GM03348 (cell line): ENCODE measurements at regions not wholly inside any gene's neighbourhood (a gene's known extent, or its start where the extent isn't known, plus 50 kb on each side); places are given as distances from the start of the nearest gene placed in this dataset.

ENCODE experiments used
- DNase-seq: peaks from one replicate; pipeline ENCODE4 v3.0.0; 2012; ENCODE audit warnings: low spot score

GRCh38 chr2:16319551-16320121, 346.0 kb downstream of the CYRIA start:
- no peak for DNase-seq

DNA sequence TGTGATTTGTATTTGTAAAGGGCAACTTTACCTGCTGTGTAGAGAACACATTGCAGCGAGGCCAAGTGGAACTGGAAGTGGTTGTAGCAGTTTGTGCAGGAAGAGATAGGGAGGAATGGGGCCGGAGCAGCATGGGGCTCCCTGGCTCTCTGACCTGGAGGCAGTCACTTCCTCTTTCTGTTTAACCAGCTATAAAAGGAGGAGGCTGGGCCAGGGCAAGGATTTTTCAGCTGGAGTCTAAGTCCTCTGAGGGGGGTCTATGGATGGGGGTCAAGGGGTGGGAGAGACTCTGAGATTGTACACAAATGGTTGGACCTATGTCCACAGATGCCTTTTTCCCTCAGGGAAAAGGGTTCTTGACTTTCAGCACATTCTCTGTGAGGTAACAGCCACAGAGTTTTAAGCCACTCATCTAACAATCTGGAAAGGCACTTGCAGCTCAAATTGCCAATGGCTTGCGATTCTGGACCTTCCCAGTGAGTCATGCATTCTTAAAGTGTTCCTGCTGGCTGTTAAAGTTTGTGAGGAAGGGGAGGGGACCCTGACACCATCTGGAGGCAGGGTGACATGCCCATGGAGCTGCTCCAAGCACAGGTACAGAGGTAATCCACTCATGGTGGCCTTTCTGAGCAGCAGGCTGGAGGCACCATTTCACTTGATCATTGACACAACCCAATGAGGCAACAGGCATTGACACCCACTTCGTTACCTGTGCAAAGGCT, 347.0 kb downstream of the CYRIA start:
- no peak for DNase-seq

- no peak for DNase-seq
Measured at GRCh38 chr2:16318051-16318450, 347.6 kb downstream of the CYRIA start.

DNA sequence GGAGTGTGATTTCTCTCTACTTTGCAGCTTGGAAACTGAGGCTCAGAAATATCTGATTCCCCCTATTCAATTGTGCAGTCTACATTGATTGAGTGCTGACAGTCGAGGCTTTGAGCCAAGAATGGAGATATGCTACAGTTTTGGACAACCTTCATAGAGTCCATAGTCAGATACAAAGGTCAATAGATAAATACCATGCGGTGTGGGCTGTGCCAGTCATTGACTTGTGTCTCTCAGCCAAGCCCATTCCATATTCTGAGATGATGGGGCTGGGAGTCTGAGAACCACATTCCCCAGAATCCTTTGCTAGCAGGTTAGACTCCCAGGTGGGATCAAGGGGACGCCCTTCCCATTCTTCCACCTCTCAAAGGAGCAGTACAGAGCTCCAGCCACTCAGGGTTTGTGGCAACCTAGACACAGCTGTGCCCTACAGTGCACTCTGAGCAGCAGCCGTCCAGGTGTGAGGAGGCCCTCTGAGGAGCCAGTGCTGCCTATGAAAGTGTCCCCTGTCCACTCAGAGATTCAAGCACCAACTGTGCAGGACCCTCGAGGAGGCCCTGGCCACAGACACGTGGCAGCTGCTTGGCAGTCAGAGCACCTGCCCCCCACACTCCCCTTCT, 348.3 kb downstream of the CYRIA start:
- no peak for DNase-seq

GRCh38 chr2:16316456-16317210, 349.0 kb downstream of the CYRIA start:
- no peak for DNase-seq

GRCh38 chr2:16315908-16316307, 349.7 kb downstream of the CYRIA start:
- DNase-seq: no peak

GRCh38 chr2:16315458-16315835, 350.2 kb downstream of the CYRIA start:
- DNase-seq: no peak

- DNase-seq: no peak
Measured at GRCh38 chr2:16314691-16315457, 350.8 kb downstream of the CYRIA start.

DNA sequence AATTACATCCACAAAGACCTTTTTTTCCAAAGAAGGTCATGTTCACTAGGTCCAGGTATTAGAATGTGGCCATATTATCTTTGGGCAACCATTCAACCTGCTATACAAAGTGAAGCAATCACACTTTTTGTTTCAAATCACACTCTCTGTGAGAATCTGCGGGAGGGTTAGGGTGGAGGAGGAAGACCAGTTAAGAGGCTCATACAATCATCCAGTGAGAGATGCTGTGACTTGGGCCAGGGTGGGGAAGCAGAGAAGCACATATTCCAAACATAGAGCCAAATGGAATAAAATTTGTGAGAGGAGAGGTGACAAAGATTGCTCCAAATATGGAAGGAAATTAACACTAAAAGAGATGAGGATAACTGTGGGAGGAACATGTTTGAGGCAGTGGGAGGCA, 351.6 kb downstream of the CYRIA start:
- DNase-seq: no peak

GRCh38 chr2:16313235-16313975, 352.2 kb downstream of the CYRIA start:
- no peak for DNase-seq

GRCh38 chr2:16312771-16313170, 352.9 kb downstream of the CYRIA start:
- no peak for DNase-seq

DNA sequence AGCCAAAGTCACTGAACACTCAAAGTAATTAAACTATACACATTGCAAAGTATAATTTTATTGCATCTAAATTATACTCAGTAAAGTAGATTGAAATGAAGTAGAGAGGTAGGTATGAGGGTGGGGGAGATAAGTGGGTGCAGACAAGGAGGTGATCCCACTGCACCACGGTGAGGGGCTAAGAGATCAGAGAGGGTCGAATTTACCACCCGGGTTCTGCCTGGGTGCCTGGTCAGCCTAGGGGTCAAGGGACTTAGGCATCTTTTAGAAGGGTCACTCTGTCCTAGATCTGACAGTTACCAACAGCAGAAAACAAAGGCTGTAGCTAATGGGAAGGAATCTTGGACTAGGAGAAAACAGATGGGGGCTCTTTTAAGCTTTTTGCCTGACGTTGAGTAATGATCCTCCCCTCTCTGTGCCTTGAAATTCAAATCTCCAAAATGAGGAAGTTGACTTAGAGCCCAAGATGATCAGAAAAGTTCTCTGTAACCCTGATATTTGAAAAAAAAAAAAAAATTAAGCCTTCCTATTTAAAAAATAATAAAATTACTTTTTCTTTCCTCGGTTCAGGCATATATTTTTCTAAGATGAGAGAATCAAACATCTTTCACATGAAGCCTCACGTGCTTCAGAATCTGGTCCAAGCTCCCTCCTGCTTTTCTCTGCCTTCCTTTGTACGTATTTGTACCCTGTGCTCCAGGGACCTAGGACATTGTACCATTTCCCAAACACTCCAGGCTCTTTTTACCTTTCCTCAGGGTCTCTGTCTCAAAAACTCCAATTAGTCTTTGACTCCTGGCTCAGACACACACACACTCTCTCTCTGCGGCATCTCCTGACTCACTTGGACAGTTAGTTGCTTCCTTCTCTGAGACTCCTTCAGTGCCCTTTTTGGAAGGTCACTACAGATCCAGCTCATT, 353.9 kb downstream of the CYRIA start:
- no peak for DNase-seq

- no peak for DNase-seq
Measured at GRCh38 chr2:16308816-16309215, 356.8 kb downstream of the CYRIA start.

DNA sequence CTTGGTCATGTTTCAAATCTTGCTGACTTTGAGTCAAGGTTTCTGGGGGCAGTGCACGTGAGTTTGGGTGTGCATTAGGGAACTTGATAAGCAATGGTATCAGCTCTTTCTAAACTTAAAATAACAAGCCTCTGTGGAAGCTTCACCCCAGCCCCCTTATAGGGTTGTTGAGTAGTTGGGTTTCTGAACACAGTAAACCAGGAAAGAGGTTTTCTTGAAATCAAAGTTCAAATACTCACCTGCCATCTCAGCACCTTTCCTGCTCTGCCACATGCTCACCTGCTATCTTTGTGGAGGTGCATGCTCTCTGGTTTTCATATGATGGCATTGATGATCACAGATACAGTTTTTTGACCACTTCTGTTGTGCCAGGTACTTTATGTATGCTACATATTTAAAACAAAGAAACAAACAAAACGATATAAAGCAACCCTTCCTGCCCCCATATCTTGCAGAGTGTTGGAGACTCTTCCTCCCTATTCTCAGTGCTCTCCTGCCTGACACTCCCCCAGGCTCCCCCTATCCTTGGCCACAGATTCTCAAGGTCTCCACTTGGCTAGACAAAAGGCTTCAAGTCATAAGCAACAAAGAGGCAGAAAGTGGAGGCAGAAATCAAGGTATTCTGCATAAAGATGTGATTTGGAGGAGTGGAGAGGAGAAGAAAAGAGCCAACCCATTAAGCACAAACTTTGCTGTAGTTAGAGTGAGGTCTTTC, 360.6 kb downstream of the CYRIA start:
- DNase-seq: no peak

DNA sequence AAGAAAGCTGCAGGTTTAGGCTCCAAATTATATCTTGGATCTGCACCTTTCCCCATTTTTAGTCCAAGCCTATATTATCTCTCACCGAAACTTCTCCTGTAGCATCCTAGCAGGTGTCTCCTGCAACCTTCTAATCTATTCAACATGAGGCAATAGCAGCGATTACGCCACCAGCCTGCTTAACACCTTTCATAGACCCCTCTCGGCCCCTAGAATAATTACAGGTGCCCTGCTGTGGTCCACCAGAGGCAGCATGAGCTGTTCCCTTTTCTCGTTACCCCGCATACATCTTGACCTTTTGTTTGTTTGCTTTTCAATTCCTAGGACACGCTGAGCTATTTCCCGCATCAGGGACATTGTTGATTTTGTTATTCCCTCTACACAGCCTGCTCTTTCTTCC, 361.9 kb downstream of the CYRIA start:
- no peak for DNase-seq

GRCh38 chr2:16303273-16303577, 362.4 kb downstream of the CYRIA start:
- DNase-seq: no peak

DNA sequence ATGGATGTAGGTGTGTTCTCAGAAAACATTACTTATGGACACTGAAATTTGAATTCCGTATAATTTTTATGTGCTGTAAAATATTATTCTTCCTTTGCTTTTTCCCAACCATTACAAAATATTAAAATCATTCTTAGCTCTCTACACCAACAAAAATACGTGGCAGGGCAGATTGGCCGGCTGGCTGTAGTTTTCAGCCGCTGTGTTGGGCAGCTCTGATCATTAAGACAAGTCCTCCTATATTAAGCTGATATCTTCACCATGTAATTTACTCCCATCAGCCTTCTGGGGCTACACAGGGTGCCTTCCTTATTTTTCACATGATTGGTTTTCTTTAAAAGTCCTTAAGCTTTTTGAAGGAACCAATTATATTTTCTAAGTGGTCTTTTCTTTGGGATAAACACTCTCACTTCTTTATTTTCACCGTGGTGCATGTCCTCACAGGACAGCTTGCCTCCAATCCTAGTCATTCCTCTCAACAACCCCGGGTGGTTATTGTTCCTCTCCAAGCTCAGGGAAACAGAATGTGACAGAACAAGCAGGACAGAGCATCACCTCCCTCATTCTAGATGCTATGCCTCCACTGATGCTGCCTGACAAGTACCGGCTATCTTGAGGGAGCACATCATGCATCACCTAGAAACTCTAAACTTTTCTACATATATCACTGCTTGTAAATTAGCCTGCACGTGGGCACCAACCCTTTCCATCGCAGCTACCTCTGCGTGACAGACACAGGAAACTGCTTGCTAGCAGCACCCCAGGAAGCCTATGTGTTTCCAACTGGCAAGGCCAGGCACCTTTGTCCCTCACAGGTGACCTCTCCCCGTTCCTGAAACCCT, 362.3 kb downstream of the MYCN start:
- no peak for DNase-seq

- no peak for DNase-seq
Measured at GRCh38 chr2:16301961-16302360, 361.6 kb downstream of the MYCN start.

DNA sequence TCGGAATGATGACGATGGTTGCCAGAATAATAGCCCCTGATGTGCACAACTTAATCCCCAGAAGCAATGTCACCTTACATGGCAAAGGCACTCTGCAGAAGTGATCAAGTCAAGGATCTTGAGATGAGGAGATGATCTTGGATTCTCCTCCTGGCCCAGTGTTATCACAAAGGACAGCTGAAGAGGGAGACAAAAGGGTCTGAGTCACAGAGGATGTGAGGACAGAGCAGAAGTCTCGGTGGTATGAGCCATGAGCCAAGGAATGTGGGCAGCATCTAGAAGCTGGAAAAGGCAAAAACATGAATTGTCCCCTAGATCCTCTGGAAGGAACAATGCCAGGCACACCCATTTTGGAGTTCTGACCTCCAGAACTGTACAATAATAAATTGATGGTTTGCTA, 358.5 kb downstream of the MYCN start:
- DNase-seq: no peak
